HG03575 (cell line): ENCODE measurements at regions not wholly inside any gene's neighbourhood (a gene's known extent, or its start where the extent isn't known, plus 50 kb on each side); places are given as distances from the start of the nearest gene placed in this dataset.

Experiments used
- ATAC-seq: cut with Tn5 transposase; IDR thresholded peaks from one replicate; pipeline ENCODE4 v1.9.1; 2021; ENCODE audit not compliant: unreplicated experiment, insufficient number of reproducible peaks, low FRiP score; ENCODE audit errors: extremely low read depth

- no peak for ATAC-seq
Measured at GRCh38 chr2:144227427-144228105, 292.4 kb downstream of the ZEB2 start.

- no peak for ATAC-seq
Measured at GRCh38 chr2:144225076-144225475, 294.8 kb downstream of the ZEB2 start.

GRCh38 chr2:144224472-144224871 lies 295.4 kb downstream of the ZEB2 start:
- ATAC-seq, result no peak

GRCh38 chr2:144219979-144220378 lies 299.9 kb downstream of the ZEB2 start:
- no peak for ATAC-seq

- ATAC-seq, result no peak
Measured at GRCh38 chr2:144217853-144218633, 301.9 kb downstream of the ZEB2 start.

- ATAC-seq, result no peak
Measured at GRCh38 chr2:144215701-144216675, 303.9 kb downstream of the ZEB2 start.

- ATAC-seq, result no peak
Measured at GRCh38 chr2:144215207-144215606, 304.7 kb downstream of the ZEB2 start.

GRCh38 chr2:144213797-144214196 lies 306.1 kb downstream of the ZEB2 start:
- peak; percentile 81 for ATAC-seq

- ATAC-seq, result no peak
Measured at GRCh38 chr2:144211826-144212225, 308.1 kb downstream of the ZEB2 start.

- ATAC-seq, result no peak
Measured at GRCh38 chr2:144211065-144211464, 308.9 kb downstream of the ZEB2 start.

- ATAC-seq, result no peak
Measured at GRCh38 chr2:144210076-144210475, 309.8 kb downstream of the ZEB2 start.

GRCh38 chr2:144208924-144209323 lies 311.0 kb downstream of the ZEB2 start:
- ATAC-seq, result no peak

- ATAC-seq, result no peak
Measured at GRCh38 chr2:144206019-144206418, 313.9 kb downstream of the ZEB2 start.

GRCh38 chr2:144201868-144202468 lies 318.0 kb downstream of the ZEB2 start:
- ATAC-seq, result no peak

- no peak for ATAC-seq
Measured at GRCh38 chr2:144201126-144201525, 318.8 kb downstream of the ZEB2 start.

- no peak for ATAC-seq
Measured at GRCh38 chr2:144198116-144198515, 321.8 kb downstream of the ZEB2 start.

GRCh38 chr2:144194326-144195071 lies 325.4 kb downstream of the ZEB2 start:
- no peak for ATAC-seq

- no peak for ATAC-seq
Measured at GRCh38 chr2:144190908-144191605, 328.9 kb downstream of the ZEB2 start.
